Hepatocyte (in vitro differentiated cells): ENCODE measurements at regions not wholly inside any gene's neighbourhood (a gene's known extent, or its start where the extent isn't known, plus 50 kb on each side); places are given as distances from the start of the nearest gene placed in this dataset.

Experiments
- EZH2phosphoT487 ChIP-seq: fragments of 200-600 bp; sonication (generic); IDR thresholded peaks from one replicate; pipeline ENCODE4 v1.6.1; 2018; ENCODE audit warnings: antibody characterized with exemption, mild to moderate bottlenecking, low read depth, moderate library complexity; ENCODE audit not compliant: unreplicated experiment, severe bottlenecking
- TF ChIP-seq, protein P1 (sequence below): fragments of 200-600 bp; sonication (generic); IDR thresholded peaks from 2 replicates; pipeline ENCODE4 v1.5.1; 2016; ENCODE audit warnings: antibody characterized with exemption, mild to moderate bottlenecking; ENCODE audit not compliant: poor library complexity

DNA sequence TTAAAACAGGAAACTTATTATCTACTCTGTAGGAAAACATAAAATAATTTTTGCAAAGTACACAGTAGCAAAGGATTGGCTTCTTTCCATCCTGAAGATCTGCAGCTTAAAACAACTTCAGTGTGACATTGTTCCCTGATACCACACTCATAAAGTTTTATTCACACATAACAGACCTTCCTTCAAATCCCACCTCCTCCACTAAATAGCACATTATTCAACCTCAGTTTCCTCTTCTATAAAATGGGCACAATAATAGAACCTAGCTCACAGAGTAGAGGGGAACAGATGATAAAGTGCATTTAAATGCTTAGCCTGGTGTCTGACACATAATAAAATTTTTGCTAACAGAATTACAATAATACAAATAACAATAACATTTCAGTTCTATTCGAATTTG, 250.4 kb upstream of the RBBP8 start:
- TF ChIP-seq, protein P1, sequence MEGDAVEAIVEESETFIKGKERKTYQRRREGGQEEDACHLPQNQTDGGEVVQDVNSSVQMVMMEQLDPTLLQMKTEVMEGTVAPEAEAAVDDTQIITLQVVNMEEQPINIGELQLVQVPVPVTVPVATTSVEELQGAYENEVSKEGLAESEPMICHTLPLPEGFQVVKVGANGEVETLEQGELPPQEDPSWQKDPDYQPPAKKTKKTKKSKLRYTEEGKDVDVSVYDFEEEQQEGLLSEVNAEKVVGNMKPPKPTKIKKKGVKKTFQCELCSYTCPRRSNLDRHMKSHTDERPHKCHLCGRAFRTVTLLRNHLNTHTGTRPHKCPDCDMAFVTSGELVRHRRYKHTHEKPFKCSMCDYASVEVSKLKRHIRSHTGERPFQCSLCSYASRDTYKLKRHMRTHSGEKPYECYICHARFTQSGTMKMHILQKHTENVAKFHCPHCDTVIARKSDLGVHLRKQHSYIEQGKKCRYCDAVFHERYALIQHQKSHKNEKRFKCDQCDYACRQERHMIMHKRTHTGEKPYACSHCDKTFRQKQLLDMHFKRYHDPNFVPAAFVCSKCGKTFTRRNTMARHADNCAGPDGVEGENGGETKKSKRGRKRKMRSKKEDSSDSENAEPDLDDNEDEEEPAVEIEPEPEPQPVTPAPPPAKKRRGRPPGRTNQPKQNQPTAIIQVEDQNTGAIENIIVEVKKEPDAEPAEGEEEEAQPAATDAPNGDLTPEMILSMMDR: no peak
- no peak for TF ChIP-seq EZH2phosphoT487
